ENCODE measurements at regions not wholly inside any gene's neighbourhood (a gene's known extent, or its start where the extent isn't known, plus 50 kb on each side); places are given as distances from the start of the nearest gene placed in this dataset.

DNA sequence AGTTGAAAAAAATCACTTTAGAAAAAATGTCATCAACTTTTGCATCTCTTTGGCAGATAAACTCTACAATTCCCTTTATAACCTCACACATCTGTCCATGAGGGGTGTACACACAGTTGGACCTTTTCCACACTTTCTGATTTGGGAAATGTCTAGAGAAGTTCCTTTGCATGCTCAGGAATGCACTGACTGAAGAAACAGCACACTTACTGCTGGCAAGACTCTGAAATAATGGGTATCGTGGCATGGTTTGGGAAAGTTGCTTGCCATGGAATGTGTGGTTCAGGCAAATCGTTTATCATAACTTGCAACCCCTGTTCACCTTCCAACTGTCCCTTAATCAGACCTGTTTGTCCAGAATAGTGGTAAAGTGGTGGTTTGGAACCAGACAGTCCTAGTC, 135.3 kb upstream of the TGFBR2 start:
- no peak for TF ChIP-seq FOXA1 (IDR thresholded peaks at IDR 0.05)
- no peak for TF ChIP-seq FOXM1 (IDR thresholded peaks at IDR 0.05; ENCODE audit: borderline replicate concordance)
- TF ChIP-seq TARDBP (IDR thresholded peaks at IDR 0.05), result no peak
- no peak for TF ChIP-seq FOXK2 (IDR thresholded peaks at IDR 0.05)
- TF ChIP-seq SUZ12 (IDR thresholded peaks at IDR 0.05), result no peak
- no peak for TF ChIP-seq SP1 (IDR thresholded peaks at IDR 0.05)
- TF ChIP-seq ARNT (IDR thresholded peaks at IDR 0.05), result no peak
- TF ChIP-seq HDGF (IDR thresholded peaks at IDR 0.05; ENCODE audit: borderline replicate concordance), result no peak
- TF ChIP-seq, protein P1, sequence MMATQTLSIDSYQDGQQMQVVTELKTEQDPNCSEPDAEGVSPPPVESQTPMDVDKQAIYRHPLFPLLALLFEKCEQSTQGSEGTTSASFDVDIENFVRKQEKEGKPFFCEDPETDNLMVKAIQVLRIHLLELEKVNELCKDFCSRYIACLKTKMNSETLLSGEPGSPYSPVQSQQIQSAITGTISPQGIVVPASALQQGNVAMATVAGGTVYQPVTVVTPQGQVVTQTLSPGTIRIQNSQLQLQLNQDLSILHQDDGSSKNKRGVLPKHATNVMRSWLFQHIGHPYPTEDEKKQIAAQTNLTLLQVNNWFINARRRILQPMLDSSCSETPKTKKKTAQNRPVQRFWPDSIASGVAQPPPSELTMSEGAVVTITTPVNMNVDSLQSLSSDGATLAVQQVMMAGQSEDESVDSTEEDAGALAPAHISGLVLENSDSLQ (IDR thresholded peaks at IDR 0.05), result no peak
- TF ChIP-seq BHLHE40 (IDR thresholded peaks at IDR 0.05; ENCODE audit: borderline replicate concordance), result no peak
- no peak for TF ChIP-seq ELF4 (IDR thresholded peaks at IDR 0.05)
- TF ChIP-seq CTBP1 (IDR thresholded peaks at IDR 0.05; ENCODE audit: borderline replicate concordance), result no peak
- no peak for TF ChIP-seq ZNF384 (IDR thresholded peaks at IDR 0.05)

Data from HEK293T (cell line).